ENCODE measurements at regions not wholly inside any gene's neighbourhood (a gene's known extent, or its start where the extent isn't known, plus 50 kb on each side); places are given as distances from the start of the nearest gene placed in this dataset.

GRCh38 chr11:70550456-70551195 lies 152.3 kb downstream of the CTTN start (continued):
- TF ChIP-seq TFAP4 (CRISPR knock-in tag; IDR thresholded peaks at IDR 0.05; ENCODE audit: borderline replicate concordance) (no peak), RBM34 (IDR thresholded peaks at IDR 0.05; ENCODE audit: borderline replicate concordance, insufficient read depth, low read length) (no peak), ZNF212 (CRISPR knock-in tag; IDR thresholded peaks at IDR 0.05) (no peak), BMI1 (IDR thresholded peaks at IDR 0.05; ENCODE audit: low read length) (no peak), NR2C2 (CRISPR knock-in tag; IDR thresholded peaks at IDR 0.05) (no peak), NR2C2 (tag; IDR thresholded peaks at IDR 0.05) (no peak), NCOA1 (IDR thresholded peaks at IDR 0.05; ENCODE audit: low read depth) (no peak), U2AF1 (optimal IDR thresholded peaks at IDR 0.05; ENCODE audit: low read depth, low read length) (no peak)

- Histone ChIP-seq H3K4me1 (replicated peaks in 1 of 2; ENCODE audit: control insufficient read depth in 2 of 2, insufficient read depth in 2 of 2, low read length in 2 of 2) (peaks cover 0 to 3% of the 10 kb centered on the region in 2 experiments; a peak in 1 of 5 replicates), H3K4me3 (no peak overlapping the region), H3K27me3 (ENCODE audit: control insufficient read depth in 2 of 2, insufficient read depth in 2 of 2, low read length in 2 of 2) (peaks cover 33 to 76% of the 10 kb centered on the region in 2 experiments; a peak in 4 of 5 replicates), H2AFZ (ENCODE audit: low read depth, low read length) (no peak overlapping the region), H3K27ac (ENCODE audit: extremely low read depth, low read depth, low read length) (no peak overlapping the region), H3K9me1 (ENCODE audit: control insufficient read depth, insufficient read depth, low read length) (no peaks in the 10 kb centered on the region), H4K20me1 (replicated peaks; ENCODE audit: control insufficient read depth, insufficient read depth, low read length) (peaks cover 10% of the 10 kb centered on the region), H3K36me3 (ENCODE audit: control insufficient read depth, insufficient read depth, low read length) (no peaks in the 10 kb centered on the region), H3K79me2 (ENCODE audit: control insufficient read depth, insufficient read depth, low read length) (no peaks in the 10 kb centered on the region), H3K4me2 (ENCODE audit: insufficient read depth, low read length) (no peak overlapping the region), H3K9ac (ENCODE audit: insufficient read depth in 1 of 2, low read depth in 2 of 2, low read length in 2 of 2) (no peak overlapping the region), H3K9me3 (replicated peaks; ENCODE audit: control insufficient read depth, insufficient read depth, low read depth, low read length) (no peaks in the 10 kb centered on the region)
- FAIRE-seq (no peak), ATAC-seq (no peak), DNase-seq (ENCODE audit: extremely low read depth in 1 of 4, low spot score in 3 of 4) (no peak)
- intact Hi-C loops (cut with micrococcal nuclease), result no loop called here
- TF ChIP-seq SMAD1 (IDR thresholded peaks at IDR 0.05; ENCODE audit: low read depth, low read length, partially characterized antibody), result no peak
- peak; percentile 86 for TF ChIP-seq ZFP36 (IDR thresholded peaks at IDR 0.05; ENCODE audit: low read depth, low read length, partially characterized antibody)
- in situ Hi-C loops (cut with MboI), result no loop called here
- POLR2A ChIA-PET, result no interaction called here
- BruUV-seq (replicated peaks), result no TSS peak
- CTCF ChIA-PET (ENCODE audit: low intra/inter-chr PET ratio), result no interaction called here
- 4% methylated on average over 19 of the region's 23 CpGs for WGBS (ENCODE audit: insufficient coverage, low coverage, missing lambda C conversion rate)
Measured at GRCh38 chr11:70551351-70552166, 153.2 kb downstream of the CTTN start.

All from K562 (cell line).